GM19351 (cell line): ENCODE measurements at regions not wholly inside any gene's neighbourhood (a gene's known extent, or its start where the extent isn't known, plus 50 kb on each side); places are given as distances from the start of the nearest gene placed in this dataset.

Source experiments
- ATAC-seq: cut with Tn5 transposase; IDR thresholded peaks from one replicate; pipeline ENCODE4 v1.9.1; 2021; ENCODE audit warnings: mild to moderate bottlenecking, moderate library complexity; ENCODE audit not compliant: unreplicated experiment

- ATAC-seq = no peak
These were observed 332.0 kb downstream of the OLFM3 start for GRCh38 chr1:101664726-101665125.

- ATAC-seq = no peak
These were observed 329.0 kb downstream of the OLFM3 start for GRCh38 chr1:101667761-101668160.

- no peak for ATAC-seq
These were observed 313.6 kb downstream of the OLFM3 start for GRCh38 chr1:101683136-101683535.

GRCh38 chr1:101683561-101683960, 313.2 kb downstream of the OLFM3 start:
- ATAC-seq = no peak

- peak; percentile 73 for ATAC-seq
These were observed 299.7 kb downstream of the OLFM3 start for GRCh38 chr1:101697072-101697471.

- no peak for ATAC-seq
These were observed 298.0 kb downstream of the OLFM3 start for GRCh38 chr1:101698681-101699080.

- ATAC-seq = no peak
These were observed 291.8 kb downstream of the OLFM3 start for GRCh38 chr1:101704895-101705294.

- ATAC-seq = no peak
These were observed 290.4 kb downstream of the OLFM3 start for GRCh38 chr1:101706366-101706765.

DNA sequence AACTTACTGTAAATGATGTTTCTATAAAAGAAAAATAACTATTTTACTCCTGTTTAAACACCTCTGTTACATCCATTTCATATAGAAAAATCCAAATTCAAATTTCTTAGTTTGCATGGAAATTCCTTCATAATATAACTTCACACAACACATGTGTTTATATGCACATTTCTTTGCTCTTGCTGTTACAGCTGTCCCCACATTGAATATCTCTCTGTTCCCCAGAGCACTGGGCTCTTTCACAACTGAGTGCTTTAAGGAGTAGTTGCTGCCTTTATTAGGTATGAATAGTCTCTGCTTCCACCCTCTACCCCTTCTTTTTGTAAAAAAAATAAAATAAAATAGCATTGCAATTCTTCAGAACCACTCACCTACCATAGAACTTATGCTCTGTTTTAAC, 287.0 kb downstream of the OLFM3 start:
- no peak for ATAC-seq

DNA sequence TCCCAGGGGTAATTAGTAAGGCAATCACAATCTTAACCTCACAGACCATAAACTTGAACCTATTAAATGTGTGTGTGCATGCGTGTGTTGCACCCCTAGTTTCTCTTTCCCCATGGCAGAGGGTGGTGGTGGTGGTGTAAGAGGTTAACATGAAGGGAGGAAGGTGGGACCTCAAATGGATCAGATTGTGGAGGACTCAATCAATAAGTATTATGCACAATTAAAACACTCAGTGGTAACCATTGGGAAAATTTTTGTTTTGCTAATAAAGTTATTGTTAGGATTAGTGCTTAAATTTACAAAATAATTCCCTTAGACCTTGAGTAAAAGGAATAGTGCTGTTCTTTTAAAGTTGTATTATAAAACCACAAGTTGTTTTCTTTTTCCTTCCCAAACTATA, 283.0 kb downstream of the OLFM3 start:
- ATAC-seq = no peak

DNA sequence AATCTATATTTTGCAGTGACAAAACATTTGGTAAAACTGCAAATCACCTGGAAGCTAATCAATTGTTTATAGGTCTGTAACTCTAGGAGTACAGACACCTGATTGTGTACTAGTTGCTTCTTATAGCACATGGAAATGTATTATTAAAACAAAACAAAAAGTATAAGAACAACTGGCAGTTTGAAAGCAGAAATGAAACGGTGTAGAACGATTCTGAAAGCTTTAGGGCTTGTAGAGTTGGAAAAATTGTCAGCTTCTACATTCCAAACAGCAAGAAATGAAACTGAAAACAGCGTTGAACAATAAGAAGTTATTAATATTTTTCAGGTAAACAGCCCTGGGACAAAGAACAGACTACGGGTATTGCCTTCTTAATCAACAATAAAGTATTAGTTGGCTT, 273.3 kb downstream of the OLFM3 start:
- peak; percentile 39 for ATAC-seq

DNA sequence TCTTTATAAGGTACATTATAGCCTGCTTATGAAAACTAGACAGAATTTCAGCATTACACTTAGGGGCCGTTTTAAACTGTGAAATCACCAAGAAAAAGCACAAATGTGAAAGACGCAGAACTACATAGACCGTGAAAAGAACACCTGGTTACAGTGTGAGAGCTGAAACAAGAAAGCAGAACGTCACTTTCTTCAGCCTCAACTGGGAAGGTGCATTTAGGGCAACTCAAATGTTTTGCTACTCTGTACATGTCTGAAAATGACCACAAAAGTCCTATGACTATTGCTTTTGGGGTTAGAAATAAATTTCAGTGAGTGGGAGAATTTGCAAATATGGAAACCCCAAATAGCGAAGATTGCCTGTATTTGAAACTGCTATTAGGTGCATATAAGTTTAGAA, 268.7 kb downstream of the OLFM3 start:
- ATAC-seq = peak; percentile 96

DNA sequence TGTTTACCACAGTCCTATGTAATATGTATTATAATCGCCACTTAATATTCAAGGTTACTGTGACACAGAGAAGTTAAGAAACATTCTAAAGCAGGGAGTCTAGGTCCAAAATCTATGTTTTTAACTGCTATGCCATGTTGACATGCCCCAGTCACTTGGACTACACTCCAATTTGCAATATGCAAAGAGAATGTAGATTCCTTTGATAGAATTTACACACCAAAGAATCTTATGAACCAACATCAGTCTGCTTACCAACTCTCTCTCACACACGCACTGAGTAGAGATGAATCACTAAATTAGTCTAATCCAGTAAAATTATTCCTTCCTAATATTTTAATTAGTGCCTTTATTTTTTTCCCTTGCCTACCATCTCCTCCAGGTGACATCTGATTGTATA, 266.2 kb downstream of the OLFM3 start:
- no peak for ATAC-seq

DNA sequence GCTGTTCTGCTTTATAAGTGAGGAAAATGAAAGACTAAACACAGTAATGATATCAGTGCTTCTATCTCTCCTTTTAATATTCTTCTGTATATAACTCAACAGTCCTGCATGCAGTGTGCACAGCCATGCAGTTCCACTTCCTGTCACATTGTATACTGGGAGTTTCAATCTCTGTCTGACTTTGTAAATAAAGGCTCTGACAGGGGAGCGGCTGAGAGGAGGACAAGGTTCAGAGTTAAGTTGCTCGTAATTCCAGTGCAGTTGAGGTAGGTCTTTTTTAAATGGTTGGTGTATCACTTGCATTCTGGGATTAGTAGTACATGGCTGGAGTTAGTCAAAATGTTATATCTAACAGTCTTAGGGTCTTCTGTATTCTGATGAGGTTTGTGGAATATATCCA, 264.5 kb downstream of the OLFM3 start:
- no peak for ATAC-seq

DNA sequence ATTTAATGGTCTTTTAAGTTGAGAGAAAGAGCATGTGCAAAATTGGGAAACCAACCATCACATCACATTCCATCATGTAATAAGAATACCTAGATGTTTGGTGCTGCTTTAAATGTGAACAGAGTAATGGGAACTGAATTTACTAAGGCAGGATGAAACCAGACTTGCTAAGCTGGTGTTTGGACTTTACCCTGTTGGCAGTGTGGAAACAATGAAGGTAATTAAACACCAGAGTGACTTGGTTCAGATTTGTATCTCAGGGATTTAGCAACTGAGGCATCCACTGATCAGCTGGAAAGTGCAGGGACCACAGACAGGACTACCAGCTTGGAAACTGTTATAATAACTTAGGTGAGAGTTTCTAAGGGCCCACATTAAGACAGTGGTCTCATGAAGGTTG, 263.4 kb downstream of the OLFM3 start:
- no peak for ATAC-seq

DNA sequence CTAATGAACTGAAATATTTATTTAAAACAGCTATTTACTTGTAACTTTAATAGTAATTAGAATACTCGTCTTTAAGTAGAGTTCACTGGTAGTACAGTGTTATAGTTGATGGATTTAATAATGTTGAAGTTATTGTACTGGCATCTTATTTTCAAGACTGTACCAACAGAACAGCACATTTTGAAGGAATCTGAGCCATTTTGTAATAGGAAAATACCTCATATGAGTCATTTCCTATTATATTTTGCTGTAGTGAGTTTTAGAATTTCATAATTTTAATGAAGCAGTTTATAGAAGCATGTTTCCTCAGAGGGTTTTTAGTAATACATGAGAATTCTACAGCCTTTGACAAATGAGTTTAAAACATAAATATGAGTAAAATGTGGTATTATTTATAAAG, 258.3 kb downstream of the OLFM3 start:
- ATAC-seq = no peak

DNA sequence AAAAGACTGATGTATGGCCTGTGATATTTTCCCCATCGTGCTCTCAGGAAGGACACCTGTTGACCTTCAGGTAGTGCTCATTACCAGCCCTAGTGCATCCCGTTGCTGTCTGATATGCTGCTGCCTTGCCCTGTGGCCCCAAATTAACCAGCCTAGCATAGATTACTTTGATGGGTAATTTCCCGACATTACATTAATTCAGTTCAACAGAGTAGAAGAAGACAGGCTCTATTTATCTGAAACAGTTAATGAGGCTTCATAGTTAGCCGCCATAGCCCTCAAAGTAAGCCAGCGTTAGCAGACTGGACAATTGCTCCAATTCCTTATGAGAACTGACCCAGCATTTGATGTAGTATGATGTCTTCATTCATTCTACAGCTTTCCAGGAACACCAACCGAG, 257.6 kb downstream of the OLFM3 start:
- ATAC-seq = no peak

- ATAC-seq = no peak
These were observed 256.8 kb downstream of the OLFM3 start for GRCh38 chr1:101739826-101740330.

DNA sequence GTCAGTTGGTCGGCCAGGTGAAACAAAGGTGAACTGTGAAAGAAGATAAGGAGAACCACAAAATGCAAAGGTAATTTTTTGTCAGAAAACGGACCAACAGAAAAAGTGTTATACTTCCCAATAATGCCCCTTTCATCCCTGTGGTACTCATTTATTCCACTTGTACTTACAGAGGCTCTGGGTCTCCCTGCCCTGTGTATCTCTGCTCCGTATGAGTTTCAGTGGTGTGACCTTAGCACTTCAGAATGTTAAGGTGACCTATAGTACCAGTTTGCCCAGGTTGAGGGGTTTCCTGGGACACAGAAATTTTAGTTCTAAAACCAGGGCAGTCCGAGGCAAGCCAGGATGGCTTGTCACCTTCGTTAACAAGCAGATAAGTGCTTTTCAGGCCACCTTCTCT, 254.8 kb downstream of the OLFM3 start:
- no peak for ATAC-seq

- ATAC-seq = no peak
These were observed 254.2 kb downstream of the OLFM3 start for GRCh38 chr1:101742509-101742908.

DNA sequence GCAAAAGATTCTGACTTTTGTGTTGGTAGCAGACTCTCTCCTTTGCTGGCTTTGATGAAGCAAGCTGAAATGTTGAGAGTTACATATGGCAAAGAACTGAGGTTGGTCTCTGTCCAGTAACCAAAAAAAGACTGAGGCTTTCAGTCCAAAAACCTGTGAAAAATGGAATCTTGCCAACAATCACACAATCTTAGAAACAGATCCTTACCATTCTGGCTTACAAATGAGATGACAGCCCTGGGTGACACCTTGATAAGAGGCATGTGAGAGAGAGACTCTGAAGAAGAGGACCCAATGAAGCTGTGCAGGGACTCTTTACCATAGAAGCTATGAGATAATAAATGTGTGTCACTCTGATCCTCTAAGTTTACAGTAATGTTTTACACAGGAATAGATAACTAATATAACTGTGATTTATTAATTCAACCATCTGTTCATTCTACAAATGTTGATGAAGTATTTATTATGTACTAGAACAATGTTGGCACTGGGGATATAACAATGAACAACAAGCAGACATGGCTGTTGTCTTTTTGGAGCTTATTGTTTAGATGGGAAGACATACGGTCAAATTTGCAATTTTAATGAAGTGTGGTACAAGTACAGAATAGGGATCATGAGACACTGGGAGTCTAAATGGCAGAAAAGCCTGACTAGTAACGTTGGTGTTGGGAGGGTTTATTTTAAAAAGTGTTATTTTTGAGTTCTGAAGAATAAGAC, 251.0 kb downstream of the OLFM3 start:
- no peak for ATAC-seq

DNA sequence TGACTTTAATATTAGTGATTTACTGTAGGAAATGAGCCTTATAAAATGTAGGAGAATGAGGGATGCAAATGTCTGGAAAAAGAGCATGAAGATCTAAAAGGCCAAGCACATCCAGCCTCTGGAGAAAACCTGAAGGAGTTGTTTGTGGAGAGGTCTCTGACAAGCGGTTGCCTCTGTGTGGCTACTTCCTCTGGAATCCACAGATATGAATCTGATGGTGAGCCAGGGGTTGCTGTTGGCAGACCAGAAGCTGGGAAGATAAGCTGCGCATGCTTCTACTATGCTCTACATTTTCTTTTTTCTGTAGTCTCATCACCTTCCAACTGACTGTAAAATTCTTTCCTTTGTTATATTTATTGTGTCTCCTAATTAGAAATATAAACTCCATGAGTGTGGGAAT, 248.6 kb downstream of the OLFM3 start:
- ATAC-seq = no peak
